Duodenal mucosa (tissue), 2 donors: ENCODE measurements at regions not wholly inside any gene's neighbourhood (a gene's known extent, or its start where the extent isn't known, plus 50 kb on each side); places are given as distances from the start of the nearest gene placed in this dataset.

Source experiments
- H3K27ac ChIP-seq: one replicate; pipeline ENCODE4 v1.7.0; 2013; ENCODE audit warnings: low read depth, low read length
- H3K27me3 ChIP-seq, 2 donors: one replicate each; pipeline ENCODE4 v1.7.0; 2013; ENCODE audit warnings: low read length in 2 of 2, control low read depth in 1 of 2; ENCODE audit not compliant: insufficient read depth in 2 of 2, control insufficient read depth in 1 of 2
- H3K36me3 ChIP-seq, 2 donors: one replicate each; pipeline ENCODE4 v1.7.0; 2013; ENCODE audit warnings: low read length in 2 of 2, control low read depth in 1 of 2; ENCODE audit not compliant: insufficient read depth in 2 of 2, control insufficient read depth in 1 of 2
- H3K4me1 ChIP-seq, 2 donors: one replicate each; pipeline ENCODE4 v1.7.0; 2013; ENCODE audit warnings: low read length in 2 of 2, control low read depth in 1 of 2; ENCODE audit not compliant: insufficient read depth in 2 of 2, control insufficient read depth in 1 of 2
- H3K4me3 ChIP-seq, 2 donors: one replicate each; pipeline ENCODE4 v1.7.0; 2013; ENCODE audit warnings: low read length in 2 of 2, low read depth in 1 of 2
- H3K9ac ChIP-seq, 2 donors: one replicate each; pipeline ENCODE4 v1.7.0; 2013; ENCODE audit warnings: low read length in 2 of 2, low read depth in 1 of 2
- H3K9me3 ChIP-seq, 2 donors: one replicate each; pipeline ENCODE4 v1.7.0; 2013; ENCODE audit warnings: low read length in 2 of 2, control low read depth in 1 of 2; ENCODE audit not compliant: control insufficient read depth in 1 of 2

DNA sequence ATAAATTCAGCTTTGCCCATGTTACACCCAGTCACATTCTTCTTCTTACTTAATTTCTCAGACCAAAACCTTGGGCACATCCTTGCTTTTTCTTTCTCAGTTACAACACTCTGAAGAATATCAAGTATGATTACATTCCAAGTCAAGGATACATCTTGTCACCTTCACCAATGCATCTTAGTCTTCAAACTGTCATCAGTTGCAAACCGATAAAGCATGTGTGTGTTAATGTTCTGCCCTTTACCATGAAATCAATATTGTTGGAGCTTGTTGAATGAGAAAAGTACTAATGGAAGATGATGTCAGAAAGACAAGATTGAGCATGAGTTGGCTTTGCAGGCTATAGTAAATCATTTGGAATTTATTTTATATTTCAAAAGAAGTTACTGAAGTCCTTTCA lies 764.6 kb downstream of the NCAM2 start:
- Histone ChIP-seq H3K4me1 (no peaks in the 10 kb centered on the region), H3K9me3 (peaks cover 6 to 16% of the 10 kb centered on the region in 2 donors), H3K27me3 (no peaks in the 10 kb centered on the region), H3K4me3 (no peak overlapping the region), H3K36me3 (no peaks in the 10 kb centered on the region), H3K9ac (no peak overlapping the region), H3K27ac (no peak overlapping the region)

DNA sequence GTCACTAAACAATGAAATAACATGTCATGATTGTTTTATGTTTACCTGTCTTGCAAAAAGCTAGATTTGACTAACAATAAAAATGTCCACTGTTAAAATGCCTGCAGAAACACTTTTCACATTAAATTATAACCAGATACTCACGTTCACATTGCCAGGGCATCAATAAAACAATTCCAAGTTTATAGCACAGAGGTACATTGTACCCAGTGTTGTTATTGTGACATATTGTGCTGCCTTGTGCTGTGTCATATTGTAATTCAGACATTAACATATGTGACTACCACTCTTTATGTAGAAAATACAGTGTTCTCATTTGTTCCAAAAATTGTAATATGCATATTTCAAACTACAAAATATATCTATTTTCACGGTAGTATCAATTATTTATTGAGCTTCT lies 766.1 kb downstream of the NCAM2 start:
- no peak overlapping the region for H3K9ac ChIP-seq
- H3K27me3 ChIP-seq = no peaks in the 10 kb centered on the region

DNA sequence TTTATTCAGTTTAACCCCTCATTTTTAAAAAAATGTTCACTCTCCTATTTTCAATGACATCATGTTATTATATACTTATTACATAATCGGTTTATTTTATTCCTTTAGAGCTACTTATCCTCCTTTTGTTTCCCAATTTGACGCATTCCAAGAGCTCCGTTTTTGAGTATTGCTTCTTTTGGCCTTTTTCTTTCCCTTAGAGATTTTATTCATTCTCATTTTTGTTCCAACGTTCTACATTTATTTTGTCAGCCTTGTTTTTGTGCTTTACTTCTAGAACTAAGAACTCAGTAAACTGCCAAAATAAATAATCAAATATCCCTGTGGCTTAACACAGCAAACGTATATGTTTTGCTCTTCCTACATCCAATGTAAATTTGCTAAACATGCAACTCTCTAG lies 769.1 kb downstream of the NCAM2 start:
- H3K27ac ChIP-seq = no peak overlapping the region
- H3K27me3 ChIP-seq = no peaks in the 10 kb centered on the region
- H3K9ac ChIP-seq = no peak overlapping the region
- no peaks in the 10 kb centered on the region for H3K36me3 ChIP-seq
- peaks cover 0 to 1% of the 10 kb centered on the region in 2 donors for H3K9me3 ChIP-seq
- H3K4me3 ChIP-seq = no peak overlapping the region
- no peaks in the 10 kb centered on the region for H3K4me1 ChIP-seq

More for the DNA sequence above, 766.1 kb downstream of the NCAM2 start:
- H3K36me3 ChIP-seq = no peaks in the 10 kb centered on the region
- no peak overlapping the region for H3K27ac ChIP-seq
- no peak overlapping the region for H3K4me3 ChIP-seq
- no peaks in the 10 kb centered on the region for H3K4me1 ChIP-seq
- peaks cover 0 to 9% of the 10 kb centered on the region in 2 donors for H3K9me3 ChIP-seq

GRCh38 chr21:21788591-21788990 lies 790.4 kb downstream of the NCAM2 start:
- peaks cover 7 to 11% of the 10 kb centered on the region in 2 donors for H3K9me3 ChIP-seq
- H3K27me3 ChIP-seq = no peaks in the 10 kb centered on the region
- no peak overlapping the region for H3K4me3 ChIP-seq
- no peaks in the 10 kb centered on the region for H3K4me1 ChIP-seq
- H3K36me3 ChIP-seq = no peaks in the 10 kb centered on the region
- H3K9ac ChIP-seq = no peak overlapping the region
- H3K27ac ChIP-seq = no peak overlapping the region

- Histone ChIP-seq H3K4me3 (no peak overlapping the region), H3K4me1 (no peaks in the 10 kb centered on the region), H3K9ac (no peak overlapping the region), H3K27me3 (no peaks in the 10 kb centered on the region), H3K36me3 (no peaks in the 10 kb centered on the region), H3K27ac (no peak overlapping the region), H3K9me3 (peaks cover 6 to 15% of the 10 kb centered on the region in 2 donors)
These were observed 803.7 kb downstream of the NCAM2 start for GRCh38 chr21:21801921-21802320.

- Histone ChIP-seq H3K4me1 (no peaks in the 10 kb centered on the region), H3K9ac (no peak overlapping the region), H3K36me3 (no peaks in the 10 kb centered on the region), H3K9me3 (peaks cover 3 to 9% of the 10 kb centered on the region in 2 donors), H3K27me3 (no peaks in the 10 kb centered on the region), H3K27ac (no peak overlapping the region), H3K4me3 (no peak overlapping the region)
These were observed 808.7 kb downstream of the NCAM2 start for GRCh38 chr21:21806711-21807597.

DNA sequence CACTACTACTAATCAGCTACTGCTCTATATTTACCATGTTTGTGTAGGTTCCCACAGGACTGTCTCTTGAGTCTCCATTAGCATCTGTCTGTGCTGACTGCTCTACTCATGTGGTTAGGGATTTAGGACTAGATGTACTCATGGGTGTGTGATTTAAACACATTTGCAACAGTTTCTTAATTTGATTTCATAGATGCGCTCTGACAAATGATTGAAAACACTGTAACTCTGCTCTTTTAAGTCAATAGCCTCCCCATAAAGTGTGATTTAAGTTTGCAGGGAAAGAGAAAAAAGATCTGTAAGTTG lies 809.3 kb downstream of the NCAM2 start:
- Histone ChIP-seq H3K9ac (no peak overlapping the region), H3K36me3 (no peaks in the 10 kb centered on the region), H3K9me3 (peaks cover 3 to 8% of the 10 kb centered on the region in 2 donors), H3K4me3 (no peak overlapping the region), H3K27me3 (no peaks in the 10 kb centered on the region), H3K4me1 (no peaks in the 10 kb centered on the region), H3K27ac (no peak overlapping the region)

- H3K36me3 ChIP-seq = no peaks in the 10 kb centered on the region
- H3K9me3 ChIP-seq = peaks cover 0 to 7% of the 10 kb centered on the region in 2 donors
- H3K4me1 ChIP-seq = no peaks in the 10 kb centered on the region
- H3K27ac ChIP-seq = no peak overlapping the region
- no peak overlapping the region for H3K4me3 ChIP-seq
- no peak overlapping the region for H3K9ac ChIP-seq
- H3K27me3 ChIP-seq = no peaks in the 10 kb centered on the region
These were observed 815.1 kb downstream of the NCAM2 start for GRCh38 chr21:21813289-21813688.

DNA sequence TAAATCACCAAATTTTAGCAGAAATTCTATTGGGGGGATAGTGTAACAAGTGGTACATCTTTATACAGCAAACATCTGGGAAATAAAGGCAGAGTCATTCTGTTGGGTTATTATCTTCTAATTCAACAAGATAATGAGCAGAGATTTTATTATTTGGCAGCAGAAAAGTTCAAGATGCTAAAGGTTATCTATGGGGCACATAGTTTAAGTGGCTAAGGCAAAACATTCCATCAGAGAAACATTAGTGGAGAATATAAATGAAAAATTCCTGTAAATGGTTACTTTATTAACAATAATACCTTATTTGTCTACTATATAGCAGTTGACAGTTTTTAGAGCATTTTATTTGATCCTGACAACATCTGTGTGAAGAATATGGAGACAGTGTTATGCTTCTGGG lies 815.7 kb downstream of the NCAM2 start:
- H3K9ac ChIP-seq = no peak overlapping the region
- H3K4me1 ChIP-seq = no peaks in the 10 kb centered on the region
- H3K27ac ChIP-seq = no peak overlapping the region
- H3K36me3 ChIP-seq = no peaks in the 10 kb centered on the region
- H3K4me3 ChIP-seq = no peak overlapping the region
- H3K9me3 ChIP-seq = peaks cover 0 to 7% of the 10 kb centered on the region in 2 donors
- H3K27me3 ChIP-seq = no peaks in the 10 kb centered on the region

GRCh38 chr21:21816778-21817177 lies 818.6 kb downstream of the NCAM2 start:
- H3K4me1 ChIP-seq = no peaks in the 10 kb centered on the region
- no peak overlapping the region for H3K27ac ChIP-seq
- peaks cover 2 to 7% of the 10 kb centered on the region in 2 donors for H3K9me3 ChIP-seq
- no peaks in the 10 kb centered on the region for H3K36me3 ChIP-seq
- H3K4me3 ChIP-seq = no peak overlapping the region
- H3K27me3 ChIP-seq = no peaks in the 10 kb centered on the region
- no peak overlapping the region for H3K9ac ChIP-seq
